OCI-LY7 (cell line): ENCODE measurements at regions not wholly inside any gene's neighbourhood (a gene's known extent, or its start where the extent isn't known, plus 50 kb on each side); places are given as distances from the start of the nearest gene placed in this dataset. TPM values are rescaled to one million over a fixed set of nuclear protein-coding genes. Genes with fewer than 3 reads are reported as not detected.
A peak's percentile ranks its signal among the peaks of the same experiment; 100 is the strongest.

Experiments
- BruUV-seq: library from RNA; stranded (reverse); fragments of 400-500 nt; replicated peaks from 2 replicates; lab custom pipeline; 2021; lab: Mats Ljungman, UMichigan
- CTCF ChIA-PET: fragments of 300-600 bp; sonication (Branson Sonifier 250); formaldehyde crosslinking; loops from one replicate; lab custom pipeline; 2022; ENCODE audit warnings: antibody characterized with exemption; ENCODE audit not compliant: unreplicated experiment; lab: Charles Lee
- POLR2A ChIA-PET: fragments of 300-600 bp; sonication (Branson Sonifier 250); formaldehyde crosslinking; loops from one replicate; lab custom pipeline; 2022; ENCODE audit warnings: antibody characterized with exemption; lab: Charles Lee
- DNase-seq: peaks from one replicate; pipeline ENCODE4 v3.0.0-alpha.2; 2015; ENCODE audit warnings: low spot score
- H2AFZ ChIP-seq: fragments of 200-600 bp; sonication (generic), shearing (Covaris generic); 2 replicates; pipeline ENCODE4 v1.6.1; 2014; ENCODE audit warnings: mild to moderate bottlenecking, antibody characterized with exemption, low read length, moderate library complexity
- H3K27ac ChIP-seq: fragments of 200-600 bp; sonication (generic); 2 replicates; pipeline ENCODE4 v1.5.1; 2014; ENCODE audit warnings: mixed run types, low read depth, mild to moderate bottlenecking, moderate library complexity, low read length, inconsistent platforms; ENCODE audit not compliant: poor library complexity, severe bottlenecking
- H3K36me3 ChIP-seq: fragments of 200-600 bp; sonication (generic); 2 replicates; pipeline ENCODE4 v1.6.1; 2014; ENCODE audit warnings: mild to moderate bottlenecking, antibody characterized with exemption, low read length, moderate library complexity, mixed read lengths; ENCODE audit not compliant: insufficient read depth
- H3K4me1 ChIP-seq: fragments of 200-600 bp; sonication (generic); 2 replicates; pipeline ENCODE4 v1.5.1; 2014; ENCODE audit warnings: mild to moderate bottlenecking, low read length; ENCODE audit not compliant: insufficient read depth, poor library complexity, severe bottlenecking
- H3K4me2 ChIP-seq: fragments of 200-600 bp; sonication (generic); 2 replicates; pipeline ENCODE4 v1.6.1; 2014; ENCODE audit warnings: mild to moderate bottlenecking, low read length
- H3K4me3 ChIP-seq: fragments of 200-600 bp; sonication (generic); 2 replicates; pipeline ENCODE4 v1.5.1; 2014; ENCODE audit warnings: mild to moderate bottlenecking, low read depth, low read length; ENCODE audit not compliant: poor library complexity, severe bottlenecking
- H3K79me2 ChIP-seq: fragments of 200-600 bp; sonication (generic); 2 replicates; pipeline ENCODE4 v1.6.1; 2016; ENCODE audit warnings: low read depth, mild to moderate bottlenecking, low read length, moderate library complexity, mixed read lengths; ENCODE audit not compliant: insufficient read depth
- H3K9me2 ChIP-seq: fragments of 200-600 bp; sonication (generic); 2 replicates; pipeline ENCODE4 v1.6.1; 2016; ENCODE audit warnings: mild to moderate bottlenecking, low read length, mixed read lengths; ENCODE audit not compliant: insufficient read depth
- H3K9me3 ChIP-seq: fragments of 200-600 bp; sonication (generic); 2 replicates; pipeline ENCODE4 v1.6.1; 2014; ENCODE audit warnings: mild to moderate bottlenecking, mixed run types, low read length, mixed read lengths
- H4K20me1 ChIP-seq: fragments of 200-600 bp; sonication (generic); 2 replicates; pipeline ENCODE4 v1.6.1; 2014; ENCODE audit warnings: mild to moderate bottlenecking, antibody characterized with exemption, low read length, moderate library complexity, mixed read lengths; ENCODE audit not compliant: insufficient read depth
- EZH2phosphoT487 ChIP-seq: fragments of 200-600 bp; sonication (generic); IDR thresholded peaks from 2 replicates; pipeline ENCODE4 v1.6.1; 2018; ENCODE audit warnings: low read depth, borderline replicate concordance, mild to moderate bottlenecking, mixed run types, antibody characterized with exemption, low read length, moderate library complexity, mixed read lengths
- intact Hi-C: fragments of 100-400 bp; cut with micrococcal nuclease; formaldehyde crosslinking; loops from one replicate; pipeline ENCODE4 v1.10.0; 2022; ENCODE audit not compliant: unreplicated experiment
- small RNA-seq: library from RNA; depleted of rRNA; stranded (forward); fragments of <200 nt; gene quantifications from one replicate; pipeline ENCODE3, GENCODE V24; 2014
- TF ChIP-seq, protein P1 (sequence below): fragments of 200-600 bp; sonication (generic); conservative IDR thresholded peaks from 2 replicates; pipeline ENCODE4 v1.5.1; 2014; ENCODE audit warnings: mild to moderate bottlenecking, antibody characterized with exemption, low read length, moderate library complexity, mixed read lengths

DNA sequence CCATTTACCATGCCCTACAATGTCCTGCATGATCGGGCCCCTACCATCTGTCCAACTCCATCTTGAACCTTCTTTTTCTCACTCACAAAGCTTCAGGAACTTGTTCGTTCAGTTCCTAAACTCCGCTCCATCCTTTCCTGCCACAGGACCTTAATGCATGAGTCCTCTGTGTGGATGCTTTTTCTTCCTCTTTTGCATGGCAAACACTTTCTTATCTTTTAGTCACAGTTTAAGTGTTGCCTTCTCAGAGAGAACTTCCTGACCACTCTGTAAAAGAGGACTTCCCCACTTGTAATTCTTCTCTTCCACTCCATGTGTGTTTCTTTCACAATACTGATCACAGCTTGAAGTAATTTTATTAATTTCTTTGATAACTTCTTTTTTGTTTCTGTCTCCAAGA lies 54.4 kb upstream of the ETV6 start:
- H2AFZ ChIP-seq, result no peak overlapping the region
- no peak for DNase-seq

DNA sequence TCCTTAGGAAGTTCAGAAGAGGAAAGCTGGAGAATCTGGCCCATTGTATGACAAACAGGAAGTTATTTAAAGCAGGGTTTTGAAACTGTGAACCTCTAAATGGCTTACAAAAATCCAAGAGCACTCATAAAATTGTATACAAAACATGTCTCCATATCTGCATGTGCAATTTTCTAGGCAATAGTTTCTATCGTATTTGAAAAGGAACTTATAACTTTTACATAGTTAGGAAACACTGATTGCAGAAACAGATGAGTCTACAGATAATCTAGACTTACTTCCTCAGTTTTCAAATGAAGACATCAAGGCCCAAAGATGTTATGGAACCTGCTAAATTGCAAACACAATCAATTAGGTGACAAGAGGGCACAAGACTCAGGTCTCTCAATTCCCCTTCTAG lies 53.3 kb upstream of the ETV6 start:
- H3K36me3 ChIP-seq, result no peaks in the 10 kb centered on the region
- no peaks in the 10 kb centered on the region for H3K9me2 ChIP-seq
- no TSS peak for BruUV-seq
- no peak overlapping the region for H3K4me2 ChIP-seq
- no peaks in the 10 kb centered on the region for H3K9me3 ChIP-seq
- ChIA-PET CTCF (no interaction called here), POLR2A (no interaction called here)
- no peak for DNase-seq
- H3K27ac ChIP-seq, result no peak overlapping the region
- H3K4me3 ChIP-seq, result no peak overlapping the region
- TF ChIP-seq EZH2phosphoT487, result no peak
- TF ChIP-seq, protein P1, sequence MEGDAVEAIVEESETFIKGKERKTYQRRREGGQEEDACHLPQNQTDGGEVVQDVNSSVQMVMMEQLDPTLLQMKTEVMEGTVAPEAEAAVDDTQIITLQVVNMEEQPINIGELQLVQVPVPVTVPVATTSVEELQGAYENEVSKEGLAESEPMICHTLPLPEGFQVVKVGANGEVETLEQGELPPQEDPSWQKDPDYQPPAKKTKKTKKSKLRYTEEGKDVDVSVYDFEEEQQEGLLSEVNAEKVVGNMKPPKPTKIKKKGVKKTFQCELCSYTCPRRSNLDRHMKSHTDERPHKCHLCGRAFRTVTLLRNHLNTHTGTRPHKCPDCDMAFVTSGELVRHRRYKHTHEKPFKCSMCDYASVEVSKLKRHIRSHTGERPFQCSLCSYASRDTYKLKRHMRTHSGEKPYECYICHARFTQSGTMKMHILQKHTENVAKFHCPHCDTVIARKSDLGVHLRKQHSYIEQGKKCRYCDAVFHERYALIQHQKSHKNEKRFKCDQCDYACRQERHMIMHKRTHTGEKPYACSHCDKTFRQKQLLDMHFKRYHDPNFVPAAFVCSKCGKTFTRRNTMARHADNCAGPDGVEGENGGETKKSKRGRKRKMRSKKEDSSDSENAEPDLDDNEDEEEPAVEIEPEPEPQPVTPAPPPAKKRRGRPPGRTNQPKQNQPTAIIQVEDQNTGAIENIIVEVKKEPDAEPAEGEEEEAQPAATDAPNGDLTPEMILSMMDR, result no peak
- no peaks in the 10 kb centered on the region for H3K4me1 ChIP-seq
- no peaks in the 10 kb centered on the region for H4K20me1 ChIP-seq
- no peaks in the 10 kb centered on the region for H3K79me2 ChIP-seq
- peak overlapping the region; percentile 2; the same call in 1 of the 2 replicates for H2AFZ ChIP-seq
- intact Hi-C loops, result no loop called here

More for the DNA sequence above, 54.4 kb upstream of the ETV6 start:
- no TSS peak for BruUV-seq
- CTCF ChIA-PET, result no interaction called here
- no peak overlapping the region for H3K4me2 ChIP-seq
- H3K79me2 ChIP-seq, result no peaks in the 10 kb centered on the region
- POLR2A ChIA-PET, result interaction anchor here (0.7 kb wide), 1 partner anchor 984 kb away, joined by 3 read pairs; no protein-coding TSS in a partner anchor
- no peaks in the 10 kb centered on the region for H3K36me3 ChIP-seq
- no peaks in the 10 kb centered on the region for H3K9me2 ChIP-seq
- intact Hi-C loops, result no loop called here
- no peaks in the 10 kb centered on the region for H3K9me3 ChIP-seq
- H3K4me3 ChIP-seq, result no peak overlapping the region
- H3K4me1 ChIP-seq, result peaks cover 6% of the 10 kb centered on the region
- no peaks in the 10 kb centered on the region for H4K20me1 ChIP-seq
- H3K27ac ChIP-seq, result no peak overlapping the region
- TF ChIP-seq EZH2phosphoT487, result no peak
- TF ChIP-seq, protein P1, result no peak

DNA sequence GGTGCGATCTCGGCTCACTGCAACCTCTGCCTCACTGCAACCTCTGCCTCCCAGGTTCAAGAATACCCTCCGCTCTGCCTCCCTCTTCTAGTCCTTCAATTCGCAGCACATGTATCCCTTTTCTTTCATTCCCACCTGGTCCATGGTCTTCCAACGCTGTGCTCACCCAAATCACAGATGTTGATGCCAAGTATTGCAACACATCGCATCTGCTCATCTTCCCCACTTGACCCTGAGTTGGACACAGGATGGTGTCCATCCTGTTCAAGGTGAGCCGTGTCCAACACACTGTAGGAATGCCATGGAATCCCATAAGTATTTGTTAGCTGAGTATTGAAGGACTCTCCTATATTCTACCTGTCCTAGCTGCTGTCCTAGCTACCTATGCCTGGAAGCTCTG lies 50.6 kb upstream of the ETV6 start:
- ChIA-PET POLR2A (interaction anchor here (0.7 kb wide), 1 partner anchor 10 kb away, joined by 4 read pairs; no protein-coding TSS in a partner anchor), CTCF (no interaction called here)
- no peaks in the 10 kb centered on the region for H3K36me3 ChIP-seq
- H2AFZ ChIP-seq, result no peak overlapping the region
- H3K9me2 ChIP-seq, result no peaks in the 10 kb centered on the region
- no peaks in the 10 kb centered on the region for H3K9me3 ChIP-seq
- BruUV-seq, result no TSS peak
- DNase-seq, result no peak
- TF ChIP-seq EZH2phosphoT487, result no peak
- TF ChIP-seq, protein P1, result no peak
- no peak overlapping the region for H3K4me2 ChIP-seq
- no peaks in the 10 kb centered on the region for H3K79me2 ChIP-seq
- intact Hi-C loops, result no loop called here
- no peaks in the 10 kb centered on the region for H4K20me1 ChIP-seq
- no peak overlapping the region for H3K4me3 ChIP-seq
- H3K4me1 ChIP-seq, result no peaks in the 10 kb centered on the region
- no peak overlapping the region for H3K27ac ChIP-seq

Small RNA genes lying in the stretch of these regions (small RNA-seq; reads per million reads assigned to genes)
- gene AC007450.3, result not detected
- not detected for gene HIGD1AP8
- 0.21 reads per million for gene RNU7-60P
